GM23338 (cell line): ENCODE measurements at regions not wholly inside any gene's neighbourhood (a gene's known extent, or its start where the extent isn't known, plus 50 kb on each side); places are given as distances from the start of the nearest gene placed in this dataset.

ENCODE experiments used
- ATAC-seq: fragments of 200-7000 bp; cut with Tn5 transposase; 3 replicates; pipeline ENCODE4 v1.9.1; 2020
- DNase-seq: peaks from one replicate; pipeline ENCODE4 v3.0.0-alpha.2; 2015; ENCODE audit warnings: low spot score
- H2AFZ ChIP-seq: fragments of 200-600 bp; sonication (generic); 2 replicates; pipeline ENCODE4 v1.8.0; 2016; ENCODE audit warnings: antibody characterized with exemption, mild to moderate bottlenecking, moderate library complexity
- H3F3A ChIP-seq: fragments of 200-600 bp; sonication (generic); replicated peaks from 2 replicates; pipeline ENCODE4 v1.8.0; 2017; ENCODE audit warnings: antibody characterized with exemption, mixed run types, low read depth
- H3K27ac ChIP-seq: fragments of 200-600 bp; sonication (generic); 2 replicates; pipeline ENCODE4 v1.6.1; 2016; ENCODE audit warnings: low read depth
- H3K27me3 ChIP-seq: fragments of 200-600 bp; sonication (generic); 2 replicates; pipeline ENCODE4 v1.8.0; 2016; ENCODE audit warnings: mild to moderate bottlenecking, mixed run types, moderate library complexity; ENCODE audit not compliant: insufficient read depth
- H3K36me3 ChIP-seq: fragments of 200-600 bp; sonication (generic); 2 replicates; pipeline ENCODE4 v1.8.0; 2016; ENCODE audit warnings: mild to moderate bottlenecking; ENCODE audit not compliant: insufficient read depth
- H3K4me1 ChIP-seq: fragments of 200-600 bp; sonication (generic); 2 replicates; pipeline ENCODE4 v1.8.0; 2016; ENCODE audit warnings: mild to moderate bottlenecking, moderate library complexity; ENCODE audit not compliant: insufficient read depth
- H3K4me2 ChIP-seq: fragments of 200-600 bp; sonication (generic); 2 replicates; pipeline ENCODE4 v1.7.1; 2017; ENCODE audit warnings: mixed run types
- H3K4me3 ChIP-seq: fragments of 200-600 bp; sonication (generic); 2 replicates; pipeline ENCODE4 v1.6.1; 2016; ENCODE audit warnings: mixed run types
- H3K79me2 ChIP-seq: fragments of 200-600 bp; sonication (generic); replicated peaks from 2 replicates; pipeline ENCODE4 v1.8.0; 2017; ENCODE audit warnings: mild to moderate bottlenecking; ENCODE audit not compliant: insufficient read depth
- H3K9me2 ChIP-seq: fragments of 200-600 bp; sonication (generic); 2 replicates; pipeline ENCODE4 v1.8.0; 2017; ENCODE audit not compliant: insufficient read depth
- H4K20me1 ChIP-seq: fragments of 200-600 bp; sonication (generic); replicated peaks from 2 replicates; pipeline ENCODE4 v1.8.0; 2017; ENCODE audit warnings: mild to moderate bottlenecking; ENCODE audit not compliant: insufficient read depth
- H3K27ac Mint-ChIP-seq: 2 replicates; pipeline ENCODE4 v1.8.0; 2020; ENCODE audit warnings: inconsistent platforms, mild to moderate bottlenecking, moderate library complexity, mixed read lengths
- H3K27me3 Mint-ChIP-seq: 3 replicates; pipeline ENCODE4 v1.8.0; 2022; ENCODE audit warnings: low read depth, mild to moderate bottlenecking, moderate library complexity, mixed read lengths, inconsistent platforms; ENCODE audit not compliant: insufficient read depth, poor library complexity
- H3K36me3 Mint-ChIP-seq: 3 replicates; pipeline ENCODE4 v1.8.0; 2021; ENCODE audit warnings: low read depth, mild to moderate bottlenecking, inconsistent platforms, moderate library complexity, mixed read lengths
- H3K4me1 Mint-ChIP-seq: 3 replicates; pipeline ENCODE4 v1.8.0; 2020; ENCODE audit warnings: mild to moderate bottlenecking, inconsistent platforms, mixed read lengths
- H3K4me3 Mint-ChIP-seq: 3 replicates; pipeline ENCODE4 v1.8.0; 2021; ENCODE audit warnings: moderate library complexity, mild to moderate bottlenecking, inconsistent platforms, mixed read lengths
- H3K9me3 Mint-ChIP-seq: 3 replicates; pipeline ENCODE4 v1.8.0; 2020; ENCODE audit warnings: moderate library complexity, mild to moderate bottlenecking, inconsistent platforms, mixed read lengths
- CREB1 ChIP-seq: fragments of 250-450 bp; sonication (Bioruptor Pico); IDR thresholded peaks from 2 replicates; pipeline ENCODE4 v1.5.0; 2020; ENCODE audit warnings: low read depth, mild to moderate bottlenecking, moderate library complexity
- EZH2 ChIP-seq: fragments of 200-600 bp; sonication (generic); IDR thresholded peaks from one replicate; pipeline ENCODE4 v1.8.0; 2017; ENCODE audit warnings: antibody characterized with exemption, mild to moderate bottlenecking, low read depth; ENCODE audit not compliant: unreplicated experiment
- NANOG ChIP-seq: IDR thresholded peaks from 2 replicates; pipeline ENCODE4 v1.6.1; 2016; ENCODE audit warnings: antibody characterized with exemption, borderline replicate concordance
- ZNF114 ChIP-seq: fragments of 250-450 bp; sonication (Bioruptor Pico); IDR thresholded peaks from 2 replicates; pipeline ENCODE4 v1.5.0; 2020; ENCODE audit warnings: mild to moderate bottlenecking, moderate library complexity
- TF ChIP-seq, protein P1 (sequence below): fragments of 250-450 bp; sonication (Bioruptor Pico); IDR thresholded peaks from 2 replicates; pipeline ENCODE4 v1.5.0; 2020; ENCODE audit warnings: mild to moderate bottlenecking, moderate library complexity
- TF ChIP-seq, protein P2 (sequence below): IDR thresholded peaks from one replicate; pipeline ENCODE4 v1.6.1; 2018; ENCODE audit warnings: antibody characterized with exemption; ENCODE audit not compliant: unreplicated experiment

DNA sequence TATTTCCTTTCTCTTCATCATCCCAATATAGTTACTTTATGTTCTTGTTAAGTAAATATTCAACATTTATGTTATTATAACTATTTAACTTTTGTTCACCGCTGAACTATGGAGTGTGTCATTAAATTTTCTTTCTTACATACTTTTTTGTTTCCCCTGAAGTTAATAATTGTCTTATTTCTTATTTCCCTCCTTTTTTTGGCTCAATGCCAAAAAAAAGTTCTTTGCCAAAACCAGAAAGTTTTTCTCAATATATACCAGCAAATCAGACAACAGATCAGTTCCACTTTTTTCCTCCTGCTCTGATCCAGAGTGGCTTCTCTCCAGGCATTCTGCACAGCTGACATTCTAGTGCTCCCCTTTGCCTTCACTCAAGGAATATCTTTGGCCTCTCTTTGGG lies 187.0 kb upstream of the PPARGC1A start:
- no peak for ATAC-seq

More for the DNA sequence above, 187.0 kb upstream of the PPARGC1A start:
- Histone ChIP-seq H3K36me3 (no peaks in the 10 kb centered on the region), H3K9me2 (peaks cover 10% of the 10 kb centered on the region), H3K27me3 (no peaks in the 10 kb centered on the region), H2AFZ (no peak overlapping the region), H3K27ac (no peak overlapping the region), H3F3A (no peaks in the 10 kb centered on the region), H3K4me1 (no peaks in the 10 kb centered on the region), H4K20me1 (no peaks in the 10 kb centered on the region), H3K79me2 (no peaks in the 10 kb centered on the region), H3K4me3 (no peak overlapping the region), H3K4me2 (no peak overlapping the region)
- Mint-ChIP-seq H3K9me3 (no peaks in the 10 kb centered on the region), H3K4me3 (no peak overlapping the region), H3K36me3 (no peaks in the 10 kb centered on the region), H3K27ac (peak overlapping the region; percentile 47), H3K27me3 (peaks cover 2% of the 10 kb centered on the region), H3K4me1 (peaks cover 8% of the 10 kb centered on the region; the same call in 2 of the 3 replicates)
- DNase-seq, result no peak
- TF ChIP-seq NANOG (no peak), EZH2 (no peak), ZNF114 (CRISPR knock-in tag) (no peak), CREB1 (no peak)
- TF ChIP-seq, protein P1, sequence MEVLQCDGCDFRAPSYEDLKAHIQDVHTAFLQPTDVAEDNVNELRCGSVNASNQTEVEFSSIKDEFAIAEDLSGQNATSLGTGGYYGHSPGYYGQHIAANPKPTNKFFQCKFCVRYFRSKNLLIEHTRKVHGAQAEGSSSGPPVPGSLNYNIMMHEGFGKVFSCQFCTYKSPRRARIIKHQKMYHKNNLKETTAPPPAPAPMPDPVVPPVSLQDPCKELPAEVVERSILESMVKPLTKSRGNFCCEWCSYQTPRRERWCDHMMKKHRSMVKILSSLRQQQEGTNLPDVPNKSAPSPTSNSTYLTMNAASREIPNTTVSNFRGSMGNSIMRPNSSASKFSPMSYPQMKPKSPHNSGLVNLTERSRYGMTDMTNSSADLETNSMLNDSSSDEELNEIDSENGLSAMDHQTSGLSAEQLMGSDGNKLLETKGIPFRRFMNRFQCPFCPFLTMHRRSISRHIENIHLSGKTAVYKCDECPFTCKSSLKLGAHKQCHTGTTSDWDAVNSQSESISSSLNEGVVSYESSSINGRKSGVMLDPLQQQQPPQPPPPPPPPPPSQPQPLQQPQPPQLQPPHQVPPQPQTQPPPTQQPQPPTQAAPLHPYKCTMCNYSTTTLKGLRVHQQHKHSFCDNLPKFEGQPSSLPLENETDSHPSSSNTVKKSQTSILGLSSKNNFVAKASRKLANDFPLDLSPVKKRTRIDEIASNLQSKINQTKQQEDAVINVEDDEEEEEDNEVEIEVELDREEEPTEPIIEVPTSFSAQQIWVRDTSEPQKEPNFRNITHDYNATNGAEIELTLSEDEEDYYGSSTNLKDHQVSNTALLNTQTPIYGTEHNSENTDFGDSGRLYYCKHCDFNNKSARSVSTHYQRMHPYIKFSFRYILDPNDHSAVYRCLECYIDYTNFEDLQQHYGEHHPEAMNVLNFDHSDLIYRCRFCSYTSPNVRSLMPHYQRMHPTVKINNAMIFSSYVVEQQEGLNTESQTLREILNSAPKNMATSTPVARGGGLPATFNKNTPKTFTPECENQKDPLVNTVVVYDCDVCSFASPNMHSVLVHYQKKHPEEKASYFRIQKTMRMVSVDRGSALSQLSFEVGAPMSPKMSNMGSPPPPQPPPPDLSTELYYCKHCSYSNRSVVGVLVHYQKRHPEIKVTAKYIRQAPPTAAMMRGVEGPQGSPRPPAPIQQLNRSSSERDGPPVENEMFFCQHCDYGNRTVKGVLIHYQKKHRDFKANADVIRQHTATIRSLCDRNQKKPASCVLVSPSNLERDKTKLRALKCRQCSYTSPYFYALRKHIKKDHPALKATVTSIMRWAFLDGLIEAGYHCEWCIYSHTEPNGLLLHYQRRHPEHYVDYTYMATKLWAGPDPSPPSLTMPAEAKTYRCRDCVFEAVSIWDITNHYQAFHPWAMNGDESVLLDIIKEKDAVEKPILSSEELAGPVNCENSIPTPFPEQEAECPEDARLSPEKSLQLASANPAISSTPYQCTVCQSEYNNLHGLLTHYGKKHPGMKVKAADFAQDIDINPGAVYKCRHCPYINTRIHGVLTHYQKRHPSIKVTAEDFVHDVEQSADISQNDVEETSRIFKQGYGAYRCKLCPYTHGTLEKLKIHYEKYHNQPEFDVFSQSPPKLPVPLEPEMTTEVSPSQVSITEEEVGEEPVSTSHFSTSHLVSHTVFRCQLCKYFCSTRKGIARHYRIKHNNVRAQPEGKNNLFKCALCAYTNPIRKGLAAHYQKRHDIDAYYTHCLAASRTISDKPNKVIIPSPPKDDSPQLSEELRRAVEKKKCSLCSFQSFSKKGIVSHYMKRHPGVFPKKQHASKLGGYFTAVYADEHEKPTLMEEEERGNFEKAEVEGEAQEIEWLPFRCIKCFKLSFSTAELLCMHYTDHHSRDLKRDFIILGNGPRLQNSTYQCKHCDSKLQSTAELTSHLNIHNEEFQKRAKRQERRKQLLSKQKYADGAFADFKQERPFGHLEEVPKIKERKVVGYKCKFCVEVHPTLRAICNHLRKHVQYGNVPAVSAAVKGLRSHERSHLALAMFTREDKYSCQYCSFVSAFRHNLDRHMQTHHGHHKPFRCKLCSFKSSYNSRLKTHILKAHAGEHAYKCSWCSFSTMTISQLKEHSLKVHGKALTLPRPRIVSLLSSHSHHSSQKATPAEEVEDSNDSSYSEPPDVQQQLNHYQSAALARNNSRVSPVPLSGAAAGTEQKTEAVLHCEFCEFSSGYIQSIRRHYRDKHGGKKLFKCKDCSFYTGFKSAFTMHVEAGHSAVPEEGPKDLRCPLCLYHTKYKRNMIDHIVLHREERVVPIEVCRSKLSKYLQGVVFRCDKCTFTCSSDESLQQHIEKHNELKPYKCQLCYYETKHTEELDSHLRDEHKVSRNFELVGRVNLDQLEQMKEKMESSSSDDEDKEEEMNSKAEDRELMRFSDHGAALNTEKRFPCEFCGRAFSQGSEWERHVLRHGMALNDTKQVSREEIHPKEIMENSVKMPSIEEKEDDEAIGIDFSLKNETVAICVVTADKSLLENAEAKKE (CRISPR knock-in tag), result no peak
- TF ChIP-seq, protein P2, sequence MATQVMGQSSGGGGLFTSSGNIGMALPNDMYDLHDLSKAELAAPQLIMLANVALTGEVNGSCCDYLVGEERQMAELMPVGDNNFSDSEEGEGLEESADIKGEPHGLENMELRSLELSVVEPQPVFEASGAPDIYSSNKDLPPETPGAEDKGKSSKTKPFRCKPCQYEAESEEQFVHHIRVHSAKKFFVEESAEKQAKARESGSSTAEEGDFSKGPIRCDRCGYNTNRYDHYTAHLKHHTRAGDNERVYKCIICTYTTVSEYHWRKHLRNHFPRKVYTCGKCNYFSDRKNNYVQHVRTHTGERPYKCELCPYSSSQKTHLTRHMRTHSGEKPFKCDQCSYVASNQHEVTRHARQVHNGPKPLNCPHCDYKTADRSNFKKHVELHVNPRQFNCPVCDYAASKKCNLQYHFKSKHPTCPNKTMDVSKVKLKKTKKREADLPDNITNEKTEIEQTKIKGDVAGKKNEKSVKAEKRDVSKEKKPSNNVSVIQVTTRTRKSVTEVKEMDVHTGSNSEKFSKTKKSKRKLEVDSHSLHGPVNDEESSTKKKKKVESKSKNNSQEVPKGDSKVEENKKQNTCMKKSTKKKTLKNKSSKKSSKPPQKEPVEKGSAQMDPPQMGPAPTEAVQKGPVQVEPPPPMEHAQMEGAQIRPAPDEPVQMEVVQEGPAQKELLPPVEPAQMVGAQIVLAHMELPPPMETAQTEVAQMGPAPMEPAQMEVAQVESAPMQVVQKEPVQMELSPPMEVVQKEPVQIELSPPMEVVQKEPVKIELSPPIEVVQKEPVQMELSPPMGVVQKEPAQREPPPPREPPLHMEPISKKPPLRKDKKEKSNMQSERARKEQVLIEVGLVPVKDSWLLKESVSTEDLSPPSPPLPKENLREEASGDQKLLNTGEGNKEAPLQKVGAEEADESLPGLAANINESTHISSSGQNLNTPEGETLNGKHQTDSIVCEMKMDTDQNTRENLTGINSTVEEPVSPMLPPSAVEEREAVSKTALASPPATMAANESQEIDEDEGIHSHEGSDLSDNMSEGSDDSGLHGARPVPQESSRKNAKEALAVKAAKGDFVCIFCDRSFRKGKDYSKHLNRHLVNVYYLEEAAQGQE, result no peak
